HepG2 (cell line): ENCODE measurements at regions not wholly inside any gene's neighbourhood (a gene's known extent, or its start where the extent isn't known, plus 50 kb on each side); places are given as distances from the start of the nearest gene placed in this dataset.

Source experiments
- CBX2 ChIP-seq, 2 experiments: fragments of 200-600 bp in 1 of 2; sonication (generic); formaldehyde crosslinking in 1 of 2; IDR thresholded peaks; 2 replicates each; pipeline versions ENCODE4 v1.7.0 to v1.8.1; 2018 to 2022; ENCODE audit warnings: low read depth in 2 of 2, low read length in 1 of 2, mild to moderate bottlenecking in 1 of 2, missing genetic modification reagents in 1 of 2
- CTCF ChIP-seq: sonication (generic); formaldehyde crosslinking; IDR thresholded peaks from 2 replicates; pipeline ENCODE4 v1.5.0; 2020; ENCODE audit warnings: mild to moderate bottlenecking, missing genetic modification reagents, moderate library complexity
- HOXA7 ChIP-seq: sonication (generic); formaldehyde crosslinking; IDR thresholded peaks from 2 replicates; pipeline ENCODE4 v1.8.1; 2022; ENCODE audit warnings: mild to moderate bottlenecking, missing genetic modification reagents, moderate library complexity
- NR2F6 ChIP-seq, 2 experiments: IDR thresholded peaks; 2 replicates each; pipeline ENCODE4 v1.6.1; 2016; ENCODE audit warnings: antibody characterized with exemption in 1 of 2, mild to moderate bottlenecking in 1 of 2
- POLR2A ChIP-seq, 2 experiments: IDR thresholded peaks; 2 replicates each; pipeline ENCODE4 v1.6.1; 2011; ENCODE audit warnings: low read depth in 2 of 2, low read length in 2 of 2, mild to moderate bottlenecking in 1 of 2, moderate library complexity in 1 of 2; ENCODE audit not compliant: insufficient read depth in 1 of 2
- SIN3A ChIP-seq: IDR thresholded peaks from 2 replicates; pipeline ENCODE4 v1.6.1; 2011; ENCODE audit warnings: low read depth, mild to moderate bottlenecking, control low read depth, low read length, borderline replicate concordance
- SNRNP70 ChIP-seq: fragments of 200-400 bp; formaldehyde crosslinking; IDR thresholded peaks from 2 replicates; pipeline ENCODE4 v1.6.1; 2017; ENCODE audit warnings: mild to moderate bottlenecking, low read depth, low read length, moderate library complexity
- TF ChIP-seq, protein P1 (sequence below): sonication (generic); formaldehyde crosslinking; IDR thresholded peaks from 2 replicates; pipeline ENCODE4 v1.4.0; 2020; ENCODE audit warnings: mild to moderate bottlenecking, missing genetic modification reagents

DNA sequence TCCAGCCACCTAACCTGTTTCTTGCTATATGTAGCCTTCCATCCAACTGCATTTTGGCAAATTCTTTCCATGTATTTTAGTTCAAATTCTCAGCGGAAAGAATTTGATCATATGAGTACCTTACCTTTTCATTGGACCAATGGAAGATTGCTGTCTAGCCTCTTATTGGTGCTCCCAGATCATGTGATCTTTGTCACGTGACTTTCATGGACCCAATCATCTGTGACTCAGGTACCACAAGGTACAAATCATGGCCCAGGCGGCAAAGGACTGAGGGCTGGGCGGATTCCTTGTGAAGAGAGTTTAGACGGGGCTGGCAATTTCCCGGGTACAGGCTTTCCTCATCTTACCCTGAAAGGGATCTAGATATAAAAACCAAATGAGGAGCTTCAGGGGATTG is 85.9 kb upstream of the TBX20 start:
- TF ChIP-seq NR2F6 (IDR thresholded peaks at IDR 0.05) (no peak), NR2F6 (CRISPR knock-in tag; IDR thresholded peaks at IDR 0.05) (no peak), SNRNP70 (no peak), CBX2 (IDR thresholded peaks at IDR 0.05; ENCODE audit: low read depth, low read length) (no peak), CBX2 (CRISPR knock-in tag; IDR thresholded peaks at IDR 0.05; ENCODE audit: low read depth) (no peak), CTCF (CRISPR knock-in tag) (no peak), SIN3A (no peak), HOXA7 (CRISPR knock-in tag) (no peak), POLR2A (IDR thresholded peaks at IDR 0.05; ENCODE audit: insufficient read depth in 1 of 2, low read depth in 2 of 2, low read length in 2 of 2) (no peak)
- TF ChIP-seq, protein P1, sequence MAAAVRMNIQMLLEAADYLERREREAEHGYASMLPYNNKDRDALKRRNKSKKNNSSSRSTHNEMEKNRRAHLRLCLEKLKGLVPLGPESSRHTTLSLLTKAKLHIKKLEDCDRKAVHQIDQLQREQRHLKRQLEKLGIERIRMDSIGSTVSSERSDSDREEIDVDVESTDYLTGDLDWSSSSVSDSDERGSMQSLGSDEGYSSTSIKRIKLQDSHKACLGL (CRISPR knock-in tag) = no peak
